ENCODE measurements at regions not wholly inside any gene's neighbourhood (a gene's known extent, or its start where the extent isn't known, plus 50 kb on each side); places are given as distances from the start of the nearest gene placed in this dataset.
"Not testable (repeated sequence)": the region's sequence is repeated elsewhere in the genome, so short reads cannot be mapped to it uniquely, and the experiment has no call there.

DNA sequence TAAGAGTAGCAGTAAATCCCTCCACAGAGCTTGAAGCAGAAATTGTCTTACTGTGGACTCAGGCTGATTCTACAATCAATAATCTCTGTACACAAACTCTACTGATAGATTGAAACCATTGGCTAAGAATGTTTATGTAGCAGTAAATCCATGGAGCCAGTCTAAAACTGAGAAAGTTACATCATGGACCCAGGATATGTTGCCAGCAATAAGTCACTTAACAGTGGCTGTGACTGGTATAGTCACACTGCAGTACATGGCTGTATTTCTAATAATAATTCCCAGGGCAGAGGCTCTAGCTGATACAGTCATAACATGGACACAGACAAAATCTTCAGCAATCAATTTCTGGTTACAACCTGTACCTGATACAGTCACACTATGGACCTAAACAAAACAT is 262.8 kb downstream of the TSPY2 start:
- H2BK5ac ChIP-seq (ENCODE audit: low read length); DNase-seq; H3K79me2 ChIP-seq (ENCODE audit: control insufficient read depth, insufficient read depth, low read length): not testable (repeated sequence)

GRCh38 chrY:6520047-6520446 is 274.0 kb downstream of the TSPY2 start:
- not testable (repeated sequence) for H3K36me3 ChIP-seq (ENCODE audit: control insufficient read depth, insufficient read depth, low read length); H3K27ac ChIP-seq (ENCODE audit: low read depth, low read length); H2AK5ac ChIP-seq (ENCODE audit: low read length); H3K9ac ChIP-seq (ENCODE audit: low read length); H3K18ac ChIP-seq (ENCODE audit: low read length); H4K5ac ChIP-seq (ENCODE audit: low read length); H3K4me1 ChIP-seq (ENCODE audit: control insufficient read depth, low read depth, low read length); H3K23ac ChIP-seq (ENCODE audit: low read length); H4K8ac ChIP-seq (ENCODE audit: low read depth, low read length); H2BK15ac ChIP-seq (replicated peaks; ENCODE audit: low read depth); H3K56ac ChIP-seq (ENCODE audit: low read length); H3K27me3 ChIP-seq (ENCODE audit: insufficient read depth, low read length, poor library complexity); DNase-seq; H3K79me1 ChIP-seq (ENCODE audit: low read length); H2BK5ac ChIP-seq (ENCODE audit: low read length); H3K4me3 ChIP-seq (ENCODE audit: low read length); H2BK120ac ChIP-seq (ENCODE audit: low read depth, low read length); H3K79me2 ChIP-seq (ENCODE audit: control insufficient read depth, insufficient read depth, low read length); H3K4me2 ChIP-seq (ENCODE audit: low read length); H3K4ac ChIP-seq (ENCODE audit: low read depth, low read length)
- no CpG with 5 or more reads among the region's 21 CpGs for WGBS (ENCODE audit: extremely low coverage, insufficient coverage, low lambda C conversion rate)

More for the DNA sequence above, 262.8 kb downstream of the TSPY2 start:
- H3K4me2 ChIP-seq (ENCODE audit: low read length); H2AK5ac ChIP-seq (ENCODE audit: low read length); H4K8ac ChIP-seq (ENCODE audit: low read depth, low read length); H3K4me1 ChIP-seq (ENCODE audit: control insufficient read depth, low read depth, low read length); H3K56ac ChIP-seq (ENCODE audit: low read length); H4K5ac ChIP-seq (ENCODE audit: low read length); H3K9ac ChIP-seq (ENCODE audit: low read length); H3K4me3 ChIP-seq (ENCODE audit: low read length); H3K27ac ChIP-seq (ENCODE audit: low read depth, low read length); H3K79me1 ChIP-seq (ENCODE audit: low read length); H3K36me3 ChIP-seq (ENCODE audit: control insufficient read depth, insufficient read depth, low read length); H3K23ac ChIP-seq (ENCODE audit: low read length); H3K18ac ChIP-seq (ENCODE audit: low read length); H2BK15ac ChIP-seq (replicated peaks; ENCODE audit: low read depth); H2BK120ac ChIP-seq (ENCODE audit: low read depth, low read length); H3K4ac ChIP-seq (ENCODE audit: low read depth, low read length); H3K27me3 ChIP-seq (ENCODE audit: insufficient read depth, low read length, poor library complexity): not testable (repeated sequence)

GRCh38 chrY:6544076-6544756 is 298.2 kb downstream of the TSPY2 start:
- H3K4me3 ChIP-seq (ENCODE audit: low read length); H3K79me2 ChIP-seq (ENCODE audit: control insufficient read depth, insufficient read depth, low read length); H2BK120ac ChIP-seq (ENCODE audit: low read depth, low read length); H3K27me3 ChIP-seq (ENCODE audit: insufficient read depth, low read length, poor library complexity); H4K8ac ChIP-seq (ENCODE audit: low read depth, low read length); H4K5ac ChIP-seq (ENCODE audit: low read length); H3K36me3 ChIP-seq (ENCODE audit: control insufficient read depth, insufficient read depth, low read length); H2BK5ac ChIP-seq (ENCODE audit: low read length); DNase-seq; H3K4ac ChIP-seq (ENCODE audit: low read depth, low read length); H3K27ac ChIP-seq (ENCODE audit: low read depth, low read length); H3K79me1 ChIP-seq (ENCODE audit: low read length); H3K56ac ChIP-seq (ENCODE audit: low read length); H3K4me2 ChIP-seq (ENCODE audit: low read length); H2AK5ac ChIP-seq (ENCODE audit: low read length); H2BK15ac ChIP-seq (replicated peaks; ENCODE audit: low read depth); H3K18ac ChIP-seq (ENCODE audit: low read length); H3K4me1 ChIP-seq (ENCODE audit: control insufficient read depth, low read depth, low read length); H3K23ac ChIP-seq (ENCODE audit: low read length); H3K9ac ChIP-seq (ENCODE audit: low read length): not testable (repeated sequence)
- whole genome bisulfite sequencing (ENCODE audit: extremely low coverage, insufficient coverage, low lambda C conversion rate) = no CpG with 5 or more reads among the region's 3 CpGs

GRCh38 chrY:6544757-6545083 is 298.7 kb downstream of the TSPY2 start:
- H3K9ac ChIP-seq (ENCODE audit: low read length); H3K4me1 ChIP-seq (ENCODE audit: control insufficient read depth, low read depth, low read length); DNase-seq; H3K27ac ChIP-seq (ENCODE audit: low read depth, low read length); H3K4ac ChIP-seq (ENCODE audit: low read depth, low read length); H3K79me1 ChIP-seq (ENCODE audit: low read length); H2BK5ac ChIP-seq (ENCODE audit: low read length); H3K18ac ChIP-seq (ENCODE audit: low read length); H3K4me3 ChIP-seq (ENCODE audit: low read length); H2BK15ac ChIP-seq (replicated peaks; ENCODE audit: low read depth); H4K8ac ChIP-seq (ENCODE audit: low read depth, low read length); H3K56ac ChIP-seq (ENCODE audit: low read length); H3K23ac ChIP-seq (ENCODE audit: low read length); H2AK5ac ChIP-seq (ENCODE audit: low read length); H3K79me2 ChIP-seq (ENCODE audit: control insufficient read depth, insufficient read depth, low read length); H3K27me3 ChIP-seq (ENCODE audit: insufficient read depth, low read length, poor library complexity); H4K5ac ChIP-seq (ENCODE audit: low read length); H2BK120ac ChIP-seq (ENCODE audit: low read depth, low read length); H3K36me3 ChIP-seq (ENCODE audit: control insufficient read depth, insufficient read depth, low read length); H3K4me2 ChIP-seq (ENCODE audit: low read length): not testable (repeated sequence)

GRCh38 chrY:6552930-6553329 is 306.9 kb downstream of the TSPY2 start:
- H3K27ac ChIP-seq (ENCODE audit: low read depth, low read length); H2BK120ac ChIP-seq (ENCODE audit: low read depth, low read length); H3K4me3 ChIP-seq (ENCODE audit: low read length); H3K56ac ChIP-seq (ENCODE audit: low read length); H4K5ac ChIP-seq (ENCODE audit: low read length); H4K8ac ChIP-seq (ENCODE audit: low read depth, low read length); H2BK5ac ChIP-seq (ENCODE audit: low read length); H2AK5ac ChIP-seq (ENCODE audit: low read length); H3K4me2 ChIP-seq (ENCODE audit: low read length); H3K27me3 ChIP-seq (ENCODE audit: insufficient read depth, low read length, poor library complexity); H3K9ac ChIP-seq (ENCODE audit: low read length); H3K4ac ChIP-seq (ENCODE audit: low read depth, low read length); H3K79me2 ChIP-seq (ENCODE audit: control insufficient read depth, insufficient read depth, low read length); H3K4me1 ChIP-seq (ENCODE audit: control insufficient read depth, low read depth, low read length); H3K23ac ChIP-seq (ENCODE audit: low read length); H2BK15ac ChIP-seq (replicated peaks; ENCODE audit: low read depth); H3K79me1 ChIP-seq (ENCODE audit: low read length); H3K36me3 ChIP-seq (ENCODE audit: control insufficient read depth, insufficient read depth, low read length); H3K18ac ChIP-seq (ENCODE audit: low read length): not testable (repeated sequence)
- peak; percentile 27 for DNase-seq

DNA sequence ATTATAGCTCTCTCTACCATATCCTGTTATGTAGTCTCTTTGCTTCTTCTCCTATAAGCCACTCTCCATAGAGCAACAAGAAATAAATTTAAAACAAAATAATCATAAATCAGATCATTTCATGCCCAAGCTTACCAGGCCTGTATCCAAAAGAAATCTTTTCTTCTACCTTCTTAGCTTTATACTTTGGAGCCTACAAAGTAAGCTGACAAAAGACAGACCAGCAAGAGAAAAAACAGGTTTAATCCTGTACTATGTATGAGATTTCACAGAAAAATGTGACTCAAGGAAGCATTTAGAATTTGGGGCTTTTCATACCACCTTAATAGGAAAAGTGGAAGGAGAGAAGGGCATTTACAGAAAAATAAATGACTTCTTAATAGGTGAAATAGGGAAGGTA is 321.0 kb downstream of the TSPY2 start:
- H3K23ac ChIP-seq (ENCODE audit: low read length) = not testable (repeated sequence)

More for the DNA sequence above, 321.0 kb downstream of the TSPY2 start:
- not testable (repeated sequence) for H3K4me1 ChIP-seq (ENCODE audit: control insufficient read depth, low read depth, low read length); H4K5ac ChIP-seq (ENCODE audit: low read length); H3K4me3 ChIP-seq (ENCODE audit: low read length); H3K4ac ChIP-seq (ENCODE audit: low read depth, low read length); H3K36me3 ChIP-seq (ENCODE audit: control insufficient read depth, insufficient read depth, low read length); H3K9ac ChIP-seq (ENCODE audit: low read length); H4K8ac ChIP-seq (ENCODE audit: low read depth, low read length); H3K79me1 ChIP-seq (ENCODE audit: low read length); H3K27me3 ChIP-seq (ENCODE audit: insufficient read depth, low read length, poor library complexity); H2BK120ac ChIP-seq (ENCODE audit: low read depth, low read length); H3K27ac ChIP-seq (ENCODE audit: low read depth, low read length); H3K56ac ChIP-seq (ENCODE audit: low read length); H3K18ac ChIP-seq (ENCODE audit: low read length); DNase-seq; H3K79me2 ChIP-seq (ENCODE audit: control insufficient read depth, insufficient read depth, low read length); H3K4me2 ChIP-seq (ENCODE audit: low read length); H2BK15ac ChIP-seq (replicated peaks; ENCODE audit: low read depth); H2BK5ac ChIP-seq (ENCODE audit: low read length); H2AK5ac ChIP-seq (ENCODE audit: low read length)

All from mesendoderm (in vitro differentiated cells).